Bronchial epithelial cell (primary cell): ENCODE measurements at regions not wholly inside any gene's neighbourhood (a gene's known extent, or its start where the extent isn't known, plus 50 kb on each side); places are given as distances from the start of the nearest gene placed in this dataset.

Experiments
- DNase-seq: peaks from one replicate; pipeline ENCODE4 v3.0.0-alpha.2; 2010; ENCODE audit warnings: low read depth
- FAIRE-seq: peaks from 2 replicates; lab custom pipeline; 2011; peaks lifted over from hg19 to GRCh38; lab: Jason Lieb, UNC
- H3K27me3 ChIP-seq: 2 replicates; pipeline ENCODE4 v1.5.1; 2011; ENCODE audit warnings: low read length; ENCODE audit not compliant: control insufficient read depth, insufficient read depth
- H3K36me3 ChIP-seq: 2 replicates; pipeline ENCODE4 v1.5.1; 2011; ENCODE audit warnings: low read length; ENCODE audit not compliant: control insufficient read depth, insufficient read depth
- H3K4me3 ChIP-seq: 2 replicates; pipeline ENCODE4 v1.5.1; 2011; ENCODE audit warnings: mild to moderate bottlenecking, low read depth, low read length, control low read depth
- CTCF ChIP-seq: IDR thresholded peaks from 2 replicates; pipeline ENCODE4 v1.5.1; 2011; ENCODE audit warnings: mild to moderate bottlenecking, moderate library complexity, low read length, control low read depth, inconsistent platforms; ENCODE audit not compliant: insufficient read depth, severe bottlenecking

- Histone ChIP-seq H3K27me3 (no peaks in the 10 kb centered on the region), H3K36me3 (no peaks in the 10 kb centered on the region), H3K4me3 (no peak overlapping the region)
- no peak for TF ChIP-seq CTCF
- DNase-seq (no peak), FAIRE-seq (no peak)
Measured at GRCh38 chr15:97521381-97522285, 438.9 kb upstream of the ARRDC4 start.

GRCh38 chr15:97522347-97522746 lies 438.2 kb upstream of the ARRDC4 start:
- DNase-seq, result no peak
- H3K36me3 ChIP-seq, result no peaks in the 10 kb centered on the region
- no peak for FAIRE-seq
- H3K4me3 ChIP-seq, result no peak overlapping the region
- no peaks in the 10 kb centered on the region for H3K27me3 ChIP-seq
- no peak for TF ChIP-seq CTCF

GRCh38 chr15:97525809-97526208 lies 434.7 kb upstream of the ARRDC4 start:
- FAIRE-seq (no peak), DNase-seq (peak; percentile 44)
- H3K4me3 ChIP-seq, result no peak overlapping the region
- H3K36me3 ChIP-seq, result no peaks in the 10 kb centered on the region
- TF ChIP-seq CTCF, result no peak
- no peaks in the 10 kb centered on the region for H3K27me3 ChIP-seq

- Histone ChIP-seq H3K36me3 (no peaks in the 10 kb centered on the region), H3K4me3 (no peak overlapping the region), H3K27me3 (no peaks in the 10 kb centered on the region)
- no peak for TF ChIP-seq CTCF
- FAIRE-seq (no peak), DNase-seq (no peak)
Measured at GRCh38 chr15:97528238-97528637, 432.3 kb upstream of the ARRDC4 start.

- Histone ChIP-seq H3K4me3 (no peak overlapping the region), H3K27me3 (no peaks in the 10 kb centered on the region), H3K36me3 (no peaks in the 10 kb centered on the region)
- FAIRE-seq (no peak), DNase-seq (no peak)
- no peak for TF ChIP-seq CTCF
Measured at GRCh38 chr15:97545799-97546198, 414.7 kb upstream of the ARRDC4 start.
